Suprapubic skin (tissue), 4 donors: ENCODE measurements at regions not wholly inside any gene's neighbourhood (a gene's known extent, or its start where the extent isn't known, plus 50 kb on each side); places are given as distances from the start of the nearest gene placed in this dataset.
"Not testable (repeated sequence)": the region's sequence is repeated elsewhere in the genome, so short reads cannot be mapped to it uniquely, and the experiment has no call there.

Source experiments
- DNase-seq, 2 donors: peaks; one replicate each; pipeline ENCODE4 v3.0.0-alpha.2; 2019; ENCODE audit warnings: low spot score in 2 of 2
- H3K27ac ChIP-seq: fragments of 200-600 bp; sonication (generic); one replicate; pipeline ENCODE4 v1.5.1; 2019
- H3K27me3 ChIP-seq: fragments of 200-600 bp; sonication (generic); one replicate; pipeline ENCODE4 v1.5.1; 2019
- H3K36me3 ChIP-seq: fragments of 200-600 bp; sonication (generic); one replicate; pipeline ENCODE4 v1.5.1; 2019
- H3K4me1 ChIP-seq: fragments of 200-600 bp; sonication (generic); one replicate; pipeline ENCODE4 v1.5.1; 2019
- H3K4me3 ChIP-seq: fragments of 200-600 bp; sonication (generic); one replicate; pipeline ENCODE4 v1.5.1; 2019; ENCODE audit warnings: mild to moderate bottlenecking
- H3K9me3 ChIP-seq: fragments of 200-600 bp; sonication (generic); one replicate; pipeline ENCODE4 v1.5.1; 2019
- CTCF ChIP-seq, 2 donors: fragments of 200-600 bp in 1 of 2; fragments of 450-650 bp in 1 of 2; sonication (generic) in 1 of 2; IDR thresholded peaks; one replicate each; pipeline ENCODE4 v1.5.1; 2016 to 2019; ENCODE audit warnings: antibody characterized with exemption in 2 of 2, mild to moderate bottlenecking in 1 of 2, moderate library complexity in 1 of 2
- EP300 ChIP-seq: sonication (generic); formaldehyde crosslinking; IDR thresholded peaks from one replicate; pipeline ENCODE4 v1.6.1; 2017; ENCODE audit warnings: antibody characterized with exemption
- POLR2A ChIP-seq, 2 donors: fragments of 450-650 bp; IDR thresholded peaks; one replicate each; pipeline ENCODE4 v1.6.1; 2017; ENCODE audit warnings: antibody characterized with exemption in 2 of 2, mild to moderate bottlenecking in 2 of 2, moderate library complexity in 2 of 2
- POLR2AphosphoS5 ChIP-seq, 3 donors: sonication (generic); formaldehyde crosslinking; IDR thresholded peaks; one replicate each; pipeline ENCODE4 v1.6.1; 2017; ENCODE audit warnings: antibody characterized with exemption in 3 of 3
- WGBS: methylation state at CpG from one replicate; pipeline ENCODE4 v1.1.5; 2018; 5-methylcytosine and 5-hydroxymethylcytosine counted together

DNA sequence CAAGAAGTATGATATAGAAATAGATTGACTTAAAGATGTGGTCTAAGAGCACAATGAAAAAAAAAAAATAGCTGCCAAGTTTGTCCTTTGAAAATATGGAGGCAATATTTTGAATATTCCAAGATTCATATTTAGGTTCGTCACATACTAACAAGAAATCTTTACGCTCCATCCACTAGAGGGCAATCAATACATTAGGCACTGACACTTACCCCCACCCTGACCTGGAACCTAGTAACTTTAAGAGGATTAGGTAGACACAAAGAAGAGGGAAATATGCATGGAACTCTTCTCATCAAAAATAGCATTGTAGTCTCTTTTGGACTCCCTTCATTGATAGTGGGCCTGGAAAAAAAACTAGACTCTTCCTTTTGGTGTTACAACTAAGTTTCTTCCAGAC is 1108.1 kb downstream of the PCDH19 start:
- WGBS = 31% methylated on average over 2 of the region's 2 CpGs
- H3K36me3 ChIP-seq = no peaks in the 10 kb centered on the region
- TF ChIP-seq POLR2AphosphoS5 (IDR thresholded peaks at IDR 0.05) = no peak
- TF ChIP-seq CTCF (IDR thresholded peaks at IDR 0.05) = no peak
- TF ChIP-seq POLR2A (IDR thresholded peaks at IDR 0.05) = no peak
- TF ChIP-seq EP300 = no peak
- no peaks in the 10 kb centered on the region for H3K27me3 ChIP-seq
- H3K4me1 ChIP-seq = no peaks in the 10 kb centered on the region
- no peak for DNase-seq
- no peaks in the 10 kb centered on the region for H3K9me3 ChIP-seq
- H3K27ac ChIP-seq = no peak overlapping the region
- H3K4me3 ChIP-seq = no peak overlapping the region

GRCh38 chrX:99271641-99272040 is 1138.4 kb downstream of the PCDH19 start:
- H3K27me3 ChIP-seq = no peaks in the 10 kb centered on the region
- H3K9me3 ChIP-seq = no peaks in the 10 kb centered on the region
- H3K27ac ChIP-seq = no peak overlapping the region
- H3K4me3 ChIP-seq = no peak overlapping the region
- TF ChIP-seq POLR2AphosphoS5 (IDR thresholded peaks at IDR 0.05) (no peak), EP300 (no peak), CTCF (IDR thresholded peaks at IDR 0.05) (no peak), POLR2A (IDR thresholded peaks at IDR 0.05) (no peak)
- no peak for DNase-seq
- no peaks in the 10 kb centered on the region for H3K4me1 ChIP-seq
- H3K36me3 ChIP-seq = no peaks in the 10 kb centered on the region
- WGBS = 74% methylated on average over 7 of the region's 8 CpGs

- WGBS = 76% methylated on average over 2 of the region's 2 CpGs
- TF ChIP-seq POLR2AphosphoS5 (IDR thresholded peaks at IDR 0.05) (no peak), POLR2A (IDR thresholded peaks at IDR 0.05) (no peak), CTCF (IDR thresholded peaks at IDR 0.05) (no peak), EP300 (no peak)
- Histone ChIP-seq H3K4me1 (no peaks in the 10 kb centered on the region), H3K4me3 (no peak overlapping the region), H3K36me3 (no peaks in the 10 kb centered on the region), H3K27ac (no peak overlapping the region), H3K9me3 (no peaks in the 10 kb centered on the region), H3K27me3 (no peaks in the 10 kb centered on the region)
- no peak for DNase-seq
These were observed 1143.8 kb downstream of the PCDH19 start for GRCh38 chrX:99266255-99266654.

DNA sequence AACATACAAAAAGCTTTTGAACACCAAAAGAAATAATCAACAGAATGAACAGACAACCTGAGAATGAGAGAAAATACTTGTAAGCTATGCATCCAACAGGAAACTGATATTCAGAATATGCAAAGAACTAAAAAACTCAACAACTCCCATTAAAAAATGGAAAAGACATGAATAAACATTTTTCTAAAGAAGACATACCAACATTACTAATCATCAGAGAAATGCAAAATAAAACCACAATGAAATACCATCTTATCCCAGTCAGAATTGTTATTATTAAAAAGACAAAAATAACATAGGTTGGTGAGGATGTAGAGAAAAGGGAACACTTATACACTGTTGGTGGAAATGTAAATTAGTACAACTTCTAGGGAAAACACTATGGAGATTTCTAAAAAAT is 1161.9 kb downstream of the PCDH19 start:
- Histone ChIP-seq H3K36me3 (no peaks in the 10 kb centered on the region), H3K27me3 (no peaks in the 10 kb centered on the region), H3K27ac (no peak overlapping the region), H3K4me1 (no peaks in the 10 kb centered on the region), H3K4me3 (no peak overlapping the region), H3K9me3 (no peaks in the 10 kb centered on the region)
- no peak for DNase-seq
- no peak for TF ChIP-seq EP300
- TF ChIP-seq CTCF (IDR thresholded peaks at IDR 0.05) = no peak
- no peak for TF ChIP-seq POLR2A (IDR thresholded peaks at IDR 0.05)
- TF ChIP-seq POLR2AphosphoS5 (IDR thresholded peaks at IDR 0.05) = no peak

DNA sequence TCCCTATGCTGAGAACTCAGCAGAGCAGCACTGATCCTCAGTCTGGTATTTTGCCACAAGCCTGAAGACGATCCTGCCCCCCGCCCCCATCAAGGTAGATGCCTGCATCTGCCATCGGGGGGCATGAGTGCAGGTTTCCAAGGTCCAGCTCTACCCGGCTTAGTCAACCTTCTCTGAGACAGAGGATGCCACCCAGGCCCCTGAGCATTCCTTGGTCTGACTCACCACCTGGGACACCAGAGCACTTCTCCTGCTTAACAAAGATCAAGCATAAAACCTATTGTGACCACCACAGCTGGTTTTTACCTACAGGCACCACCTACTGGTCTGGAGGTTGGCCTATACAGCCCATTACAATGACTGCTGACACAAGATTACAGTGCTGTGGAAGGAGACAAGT is 1168.1 kb downstream of the PCDH19 start:
- 63% methylated on average over 2 of the region's 4 CpGs for WGBS
- no peak overlapping the region for H3K4me3 ChIP-seq
- no peak overlapping the region for H3K27ac ChIP-seq
- H3K9me3 ChIP-seq = no peaks in the 10 kb centered on the region
- TF ChIP-seq EP300 (no peak), POLR2AphosphoS5 (IDR thresholded peaks at IDR 0.05) (no peak), CTCF (IDR thresholded peaks at IDR 0.05) (no peak), POLR2A (IDR thresholded peaks at IDR 0.05) (no peak)
- DNase-seq = no peak
- no peaks in the 10 kb centered on the region for H3K4me1 ChIP-seq
- no peaks in the 10 kb centered on the region for H3K27me3 ChIP-seq
- H3K36me3 ChIP-seq = no peaks in the 10 kb centered on the region

DNA sequence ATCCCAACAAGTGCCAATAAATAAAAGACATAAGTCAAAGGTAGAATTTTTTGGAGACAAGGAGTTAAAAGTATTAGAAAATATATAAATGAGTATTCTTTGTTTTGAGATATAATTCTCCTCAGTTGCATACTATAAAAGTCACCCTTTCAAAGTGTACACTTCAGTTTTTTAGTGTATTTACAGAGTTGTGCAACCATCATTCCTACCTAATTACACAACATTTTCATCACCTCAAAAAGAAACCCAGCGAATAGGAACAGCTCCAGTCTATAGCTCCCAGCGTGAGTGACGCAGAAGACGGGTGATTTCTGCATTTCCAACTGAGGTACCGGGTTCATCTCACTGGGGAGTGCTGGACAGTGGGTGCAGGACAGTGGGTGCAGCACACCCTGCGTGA is 1175.7 kb downstream of the PCDH19 start:
- not testable (repeated sequence) for H3K27ac ChIP-seq

More for the DNA sequence above, 1175.7 kb downstream of the PCDH19 start:
- not testable (repeated sequence) for H3K4me1 ChIP-seq, H3K27me3 ChIP-seq, DNase-seq, H3K36me3 ChIP-seq, H3K4me3 ChIP-seq, H3K9me3 ChIP-seq
- 89% methylated on average over 6 of the region's 6 CpGs for WGBS
